ENCODE measurements at regions not wholly inside any gene's neighbourhood (a gene's known extent, or its start where the extent isn't known, plus 50 kb on each side); places are given as distances from the start of the nearest gene placed in this dataset.

- H3K4me3 ChIP-seq (ENCODE audit: low read depth, low read length, poor library complexity, severe bottlenecking) = no peak overlapping the region
- no peaks in the 10 kb centered on the region for H3K27me3 ChIP-seq (replicated peaks; ENCODE audit: insufficient read depth, low read depth, low read length, poor library complexity)
- TF ChIP-seq EZH2 (IDR thresholded peaks at IDR 0.05; ENCODE audit: borderline replicate concordance, low read depth, low read length, poor library complexity, severe bottlenecking) = no peak
- no peak for TF ChIP-seq CTCF (conservative IDR thresholded peaks at IDR 0.05; ENCODE audit: low read depth, low read length)
- H3K4me1 ChIP-seq (ENCODE audit: insufficient read depth, low read length, poor library complexity, severe bottlenecking) = no peaks in the 10 kb centered on the region
- H3K36me3 ChIP-seq (ENCODE audit: insufficient read depth, low read length, poor library complexity, severe bottlenecking) = no peaks in the 10 kb centered on the region
- BruUV-seq (replicated peaks) = no TSS peak
- H3K27ac ChIP-seq (ENCODE audit: low read depth, low read length, poor library complexity, severe bottlenecking) = no peak overlapping the region
- DNase-seq (ENCODE audit: low spot score) = no peak
- H3K9me3 ChIP-seq (ENCODE audit: low read depth, low read length, poor library complexity, severe bottlenecking) = no peaks in the 10 kb centered on the region
- intact Hi-C loops (cut with micrococcal nuclease; ENCODE audit: unreplicated experiment) = no loop called here
- CTCF ChIA-PET = no interaction called here
- POLR2A ChIA-PET (ENCODE audit: low non-redundant PET) = no interaction called here
Measured at GRCh38 chr4:18945464-18945863, 923.9 kb upstream of the LCORL start.

GRCh38 chr4:18942874-18943273, 921.3 kb upstream of the LCORL start:
- ChIA-PET CTCF (no interaction called here), POLR2A (ENCODE audit: low non-redundant PET) (no interaction called here)
- H3K27ac ChIP-seq (ENCODE audit: low read depth, low read length, poor library complexity, severe bottlenecking) = no peak overlapping the region
- H3K4me3 ChIP-seq (ENCODE audit: low read depth, low read length, poor library complexity, severe bottlenecking) = no peak overlapping the region
- H3K4me1 ChIP-seq (ENCODE audit: insufficient read depth, low read length, poor library complexity, severe bottlenecking) = no peaks in the 10 kb centered on the region
- DNase-seq (ENCODE audit: low spot score) = no peak
- no TSS peak for BruUV-seq (replicated peaks)
- intact Hi-C loops (cut with micrococcal nuclease; ENCODE audit: unreplicated experiment) = no loop called here
- TF ChIP-seq EZH2 (IDR thresholded peaks at IDR 0.05; ENCODE audit: borderline replicate concordance, low read depth, low read length, poor library complexity, severe bottlenecking) (no peak), CTCF (conservative IDR thresholded peaks at IDR 0.05; ENCODE audit: low read depth, low read length) (no peak)
- H3K9me3 ChIP-seq (ENCODE audit: low read depth, low read length, poor library complexity, severe bottlenecking) = no peaks in the 10 kb centered on the region
- H3K27me3 ChIP-seq (replicated peaks; ENCODE audit: insufficient read depth, low read depth, low read length, poor library complexity) = no peaks in the 10 kb centered on the region
- no peaks in the 10 kb centered on the region for H3K36me3 ChIP-seq (ENCODE audit: insufficient read depth, low read length, poor library complexity, severe bottlenecking)

GRCh38 chr4:18938343-18939099, 917.0 kb upstream of the LCORL start:
- Histone ChIP-seq H3K9me3 (ENCODE audit: low read depth, low read length, poor library complexity, severe bottlenecking) (no peaks in the 10 kb centered on the region), H3K4me1 (ENCODE audit: insufficient read depth, low read length, poor library complexity, severe bottlenecking) (no peaks in the 10 kb centered on the region), H3K4me3 (ENCODE audit: low read depth, low read length, poor library complexity, severe bottlenecking) (no peak overlapping the region), H3K36me3 (ENCODE audit: insufficient read depth, low read length, poor library complexity, severe bottlenecking) (no peaks in the 10 kb centered on the region), H3K27me3 (replicated peaks; ENCODE audit: insufficient read depth, low read depth, low read length, poor library complexity) (no peaks in the 10 kb centered on the region), H3K27ac (ENCODE audit: low read depth, low read length, poor library complexity, severe bottlenecking) (no peak overlapping the region)
- ChIA-PET CTCF (interaction anchor here (0.6 kb wide), 1 partner anchor 147 kb away, joined by 8 read pairs; no protein-coding TSS in a partner anchor), POLR2A (ENCODE audit: low non-redundant PET) (no interaction called here)
- no TSS peak for BruUV-seq (replicated peaks)
- TF ChIP-seq EZH2 (IDR thresholded peaks at IDR 0.05; ENCODE audit: borderline replicate concordance, low read depth, low read length, poor library complexity, severe bottlenecking) (no peak), CTCF (conservative IDR thresholded peaks at IDR 0.05; ENCODE audit: low read depth, low read length) (no peak)
- intact Hi-C loops (cut with micrococcal nuclease; ENCODE audit: unreplicated experiment) = no loop called here
- no peak for DNase-seq (ENCODE audit: low spot score)
